ENCODE measurements at regions not wholly inside any gene's neighbourhood (a gene's known extent, or its start where the extent isn't known, plus 50 kb on each side); places are given as distances from the start of the nearest gene placed in this dataset.
A peak's percentile ranks its signal among the peaks of the same experiment; 100 is the strongest.

DNA sequence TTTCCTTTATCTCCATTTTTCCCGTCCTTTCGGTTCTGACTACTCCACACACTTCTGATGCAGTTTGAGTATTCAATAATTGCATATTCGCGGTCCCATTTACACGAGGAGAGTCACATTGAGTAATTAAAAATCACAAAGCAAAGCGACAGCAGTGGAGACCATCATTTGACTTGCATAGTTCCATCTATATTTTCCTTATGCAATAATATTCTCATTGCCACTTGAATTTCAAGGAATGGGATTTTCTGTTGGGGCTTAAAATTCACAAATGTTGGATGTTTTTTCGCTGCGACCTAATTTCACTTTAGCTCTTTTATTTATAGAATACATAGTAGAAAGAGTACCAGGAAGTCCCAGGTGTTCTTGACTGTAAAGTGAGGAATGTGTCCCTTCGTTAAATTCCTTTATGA, 186.8 kb downstream of the ZEB2 start:
- TF ChIP-seq, protein P1, sequence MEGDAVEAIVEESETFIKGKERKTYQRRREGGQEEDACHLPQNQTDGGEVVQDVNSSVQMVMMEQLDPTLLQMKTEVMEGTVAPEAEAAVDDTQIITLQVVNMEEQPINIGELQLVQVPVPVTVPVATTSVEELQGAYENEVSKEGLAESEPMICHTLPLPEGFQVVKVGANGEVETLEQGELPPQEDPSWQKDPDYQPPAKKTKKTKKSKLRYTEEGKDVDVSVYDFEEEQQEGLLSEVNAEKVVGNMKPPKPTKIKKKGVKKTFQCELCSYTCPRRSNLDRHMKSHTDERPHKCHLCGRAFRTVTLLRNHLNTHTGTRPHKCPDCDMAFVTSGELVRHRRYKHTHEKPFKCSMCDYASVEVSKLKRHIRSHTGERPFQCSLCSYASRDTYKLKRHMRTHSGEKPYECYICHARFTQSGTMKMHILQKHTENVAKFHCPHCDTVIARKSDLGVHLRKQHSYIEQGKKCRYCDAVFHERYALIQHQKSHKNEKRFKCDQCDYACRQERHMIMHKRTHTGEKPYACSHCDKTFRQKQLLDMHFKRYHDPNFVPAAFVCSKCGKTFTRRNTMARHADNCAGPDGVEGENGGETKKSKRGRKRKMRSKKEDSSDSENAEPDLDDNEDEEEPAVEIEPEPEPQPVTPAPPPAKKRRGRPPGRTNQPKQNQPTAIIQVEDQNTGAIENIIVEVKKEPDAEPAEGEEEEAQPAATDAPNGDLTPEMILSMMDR (conservative IDR thresholded peaks at IDR 0.05): no peak
- TF ChIP-seq ZFX (IDR thresholded peaks at IDR 0.05): no peak
- H3K27ac ChIP-seq: peak overlapping the region; percentile 90

DNA sequence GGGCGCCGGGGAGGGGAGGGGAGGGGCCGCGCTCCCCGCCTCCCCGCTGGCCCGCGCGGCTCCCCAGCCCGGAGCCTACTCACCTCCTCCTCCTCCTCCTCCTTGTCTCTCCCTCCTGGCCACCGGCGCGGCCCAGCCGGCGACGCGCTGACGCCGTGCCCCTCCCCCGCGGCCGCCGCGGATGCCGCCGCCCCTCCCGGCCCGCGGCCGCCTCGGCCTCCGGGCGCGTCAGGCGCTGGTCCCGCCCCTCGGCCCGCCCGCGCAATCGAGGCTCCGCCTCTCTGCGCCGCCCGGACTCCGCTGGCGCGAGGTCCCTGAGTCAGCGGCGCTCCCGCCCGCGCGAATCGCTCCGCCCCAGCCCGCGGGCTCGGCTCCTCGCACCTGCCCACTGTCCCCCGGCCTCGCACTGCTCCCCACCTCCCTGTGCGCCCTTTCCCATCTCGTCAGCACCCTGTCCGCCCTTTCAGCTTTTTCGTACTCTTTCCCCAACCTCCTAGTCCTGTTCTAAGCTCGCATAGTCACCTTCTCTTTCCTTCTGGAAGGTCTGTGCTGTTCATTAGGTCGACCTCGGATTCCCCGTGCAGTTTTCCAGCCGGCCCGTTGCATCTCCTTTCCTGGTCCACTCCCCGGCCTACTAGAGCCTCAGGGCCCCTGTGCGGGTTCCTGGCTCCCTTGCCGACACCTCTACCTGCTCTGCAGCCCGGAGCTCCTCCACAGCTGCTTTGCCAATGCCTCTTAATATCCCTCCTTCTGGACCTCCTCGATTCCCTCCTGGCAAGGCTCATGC, 187.4 kb downstream of the ZEB2 start:
- H3K27ac ChIP-seq: peak overlapping the region; percentile 90
- TF ChIP-seq, protein P1 (conservative IDR thresholded peaks at IDR 0.05): no peak
- TF ChIP-seq ZFX (IDR thresholded peaks at IDR 0.05): no peak

DNA sequence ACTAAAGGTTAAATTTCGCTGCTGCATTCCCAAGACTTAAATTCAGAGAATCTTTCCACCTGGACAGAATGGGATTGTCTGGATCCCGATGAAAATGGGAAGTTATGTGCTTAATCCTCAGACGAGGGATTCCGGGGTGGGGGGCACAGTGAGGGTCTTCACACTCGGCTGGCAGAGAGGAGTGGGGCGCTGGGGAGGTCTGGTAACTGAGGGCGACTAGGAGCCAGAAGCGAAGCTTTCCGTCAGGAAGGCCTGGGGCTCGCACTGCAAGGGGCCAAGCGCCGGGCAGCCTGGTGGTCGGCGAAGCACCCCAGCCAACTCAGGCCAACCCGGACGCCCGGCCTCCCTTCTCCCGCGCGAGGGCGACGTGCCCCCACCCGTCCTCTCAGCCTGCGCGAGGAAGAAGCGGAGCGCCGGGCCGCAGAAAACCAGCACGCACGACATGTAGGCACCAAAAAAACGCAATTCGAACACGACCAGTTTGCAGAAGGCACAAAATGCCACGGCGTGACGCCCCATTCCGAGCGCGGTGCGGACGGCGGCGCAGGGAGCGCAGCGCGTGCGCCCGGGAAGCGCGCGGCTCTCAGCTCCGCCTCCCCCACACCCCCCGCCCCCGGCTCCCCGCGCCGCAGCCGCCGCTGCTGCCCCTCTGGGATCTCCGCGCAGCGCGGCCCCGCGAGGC, 188.1 kb downstream of the ZEB2 start:
- TF ChIP-seq, protein P1 (conservative IDR thresholded peaks at IDR 0.05): peak; percentile 29
- TF ChIP-seq ZFX (IDR thresholded peaks at IDR 0.05): no peak
- peak overlapping the region; percentile 90 for H3K27ac ChIP-seq

DNA sequence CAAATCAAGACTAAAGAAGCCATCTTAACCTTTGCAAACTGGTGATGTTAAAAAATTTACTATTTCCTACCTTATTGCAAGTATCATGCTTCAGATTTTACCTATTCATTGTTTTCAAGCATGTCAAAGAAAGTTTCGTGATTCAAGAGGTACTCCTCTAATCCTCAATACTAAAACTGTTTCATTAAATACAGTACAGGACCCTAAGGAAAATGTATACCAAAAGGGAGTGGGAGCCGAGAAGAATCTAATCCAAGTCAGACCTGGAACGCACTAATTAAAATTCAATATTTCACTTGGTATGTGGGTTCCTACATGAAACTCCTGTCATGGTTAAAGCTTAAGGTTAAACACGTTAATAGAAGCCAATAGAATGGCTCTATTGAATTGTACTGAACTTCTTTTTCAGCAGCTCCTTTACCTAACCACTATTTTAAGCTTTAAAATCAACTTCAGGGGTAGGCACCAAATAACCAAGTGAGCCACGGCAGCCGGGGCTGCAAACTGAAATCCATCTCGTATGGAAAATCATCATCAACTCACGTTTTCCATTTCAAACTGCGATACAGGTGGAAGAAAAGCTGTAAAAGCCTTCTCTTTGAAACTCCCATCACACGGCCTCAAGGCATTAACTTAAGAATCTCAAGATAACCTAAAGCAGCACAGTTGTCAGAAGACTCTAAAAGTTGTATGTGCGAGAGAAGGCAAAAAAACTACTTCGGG, 188.8 kb downstream of the ZEB2 start:
- H3K27ac ChIP-seq: peak overlapping the region; percentile 90
- TF ChIP-seq, protein P1 (conservative IDR thresholded peaks at IDR 0.05): no peak
- TF ChIP-seq ZFX (IDR thresholded peaks at IDR 0.05): no peak

DNA sequence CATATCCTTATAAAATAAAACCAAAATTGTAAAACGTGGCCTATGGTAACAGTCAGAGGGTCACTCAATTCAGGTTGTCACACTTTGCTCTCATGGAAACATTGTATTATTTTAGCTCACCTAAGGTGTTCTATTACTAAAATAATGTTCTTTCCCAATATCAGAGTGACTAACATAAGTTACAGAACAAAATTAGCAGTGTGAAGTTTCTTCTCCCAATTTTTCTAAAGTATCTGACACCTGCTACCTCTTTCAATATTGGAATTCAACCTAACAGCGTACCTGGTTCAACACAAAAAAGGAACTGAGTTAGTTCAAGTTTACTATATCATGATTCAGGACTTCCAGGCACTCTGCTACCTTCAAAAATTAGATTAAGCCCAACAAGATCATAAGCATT, 190.4 kb downstream of the ZEB2 start:
- no peak for TF ChIP-seq ZFX (IDR thresholded peaks at IDR 0.05)
- TF ChIP-seq, protein P1 (conservative IDR thresholded peaks at IDR 0.05): no peak
- H3K27ac ChIP-seq: no peak overlapping the region

DNA sequence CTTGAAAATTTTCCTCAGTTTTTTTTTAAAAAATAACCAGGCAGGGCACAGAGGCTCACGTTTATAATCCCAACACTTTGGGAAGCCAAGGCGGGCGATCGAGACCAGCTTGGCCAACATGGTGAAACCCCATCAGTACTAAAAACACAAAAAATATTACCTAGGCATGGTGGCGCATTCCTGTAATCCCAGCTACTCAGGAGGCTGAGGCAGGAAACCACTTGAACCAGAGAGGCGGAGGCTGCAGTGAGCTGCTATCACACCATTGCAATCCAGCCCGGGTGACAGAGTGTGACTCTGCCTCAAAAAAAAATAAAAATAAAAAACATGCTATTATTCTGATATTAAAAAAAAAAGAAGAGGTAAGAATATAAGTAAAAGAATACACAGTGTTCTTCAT, 191.0 kb downstream of the ZEB2 start:
- TF ChIP-seq ZFX (IDR thresholded peaks at IDR 0.05): no peak
- TF ChIP-seq, protein P1 (conservative IDR thresholded peaks at IDR 0.05): no peak
- H3K27ac ChIP-seq: no peak overlapping the region

DNA sequence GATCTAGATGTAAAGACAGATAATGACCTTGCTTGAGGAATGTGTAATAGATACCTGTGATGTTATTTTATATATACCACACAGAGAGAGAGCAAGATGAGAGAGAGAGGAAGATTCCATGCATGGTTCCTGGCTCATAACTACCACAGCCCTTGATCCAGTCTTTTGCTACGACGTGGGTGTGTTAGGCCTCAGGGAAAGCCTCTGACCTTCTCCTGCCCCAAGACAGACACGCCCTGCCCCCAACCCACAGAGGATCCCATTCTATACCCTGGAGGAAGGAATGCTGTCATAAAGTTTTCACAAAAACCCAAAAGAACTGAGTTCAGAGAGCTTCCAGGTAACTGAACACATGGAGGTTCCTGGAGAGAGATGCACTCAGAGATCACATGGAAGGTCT, 193.1 kb downstream of the ZEB2 start:
- H3K27ac ChIP-seq: no peak overlapping the region
- TF ChIP-seq, protein P1 (conservative IDR thresholded peaks at IDR 0.05): no peak

Measured in C4-2B (cell line).